MM.1S (cell line): ENCODE measurements at regions not wholly inside any gene's neighbourhood (a gene's known extent, or its start where the extent isn't known, plus 50 kb on each side); places are given as distances from the start of the nearest gene placed in this dataset.

Source experiments
- DNase-seq: peaks from one replicate; pipeline ENCODE4 v3.0.0-alpha.2; 2015
- H2AFZ ChIP-seq: fragments of 300-600 bp; sonication (generic); 2 replicates; pipeline ENCODE4 v1.6.0; 2016; ENCODE audit warnings: antibody characterized with exemption, low read length
- H3F3A ChIP-seq: fragments of 300-600 bp; sonication (generic); 2 replicates; pipeline ENCODE4 v1.6.1; 2016; ENCODE audit warnings: mild to moderate bottlenecking, antibody characterized with exemption, low read length, moderate library complexity, mixed read lengths; ENCODE audit not compliant: insufficient read depth
- H3K27ac ChIP-seq: fragments of 300-600 bp; sonication (generic); 2 replicates; pipeline ENCODE4 v1.5.1; 2016; ENCODE audit warnings: mild to moderate bottlenecking, low read length
- H3K27me3 ChIP-seq: fragments of 300-600 bp; sonication (generic); replicated peaks from 2 replicates; pipeline ENCODE4 v1.6.0; 2016; ENCODE audit warnings: low read length; ENCODE audit not compliant: insufficient read depth
- H3K36me3 ChIP-seq: fragments of 300-600 bp; sonication (generic); replicated peaks from 2 replicates; pipeline ENCODE4 v1.6.1; 2016; ENCODE audit warnings: mild to moderate bottlenecking, low read length, mixed read lengths; ENCODE audit not compliant: insufficient read depth
- H3K4me1 ChIP-seq: fragments of 300-600 bp; sonication (generic); 2 replicates; pipeline ENCODE4 v1.6.1; 2016; ENCODE audit warnings: low read length, mixed read lengths
- H3K4me2 ChIP-seq: fragments of 300-600 bp; sonication (generic); 2 replicates; pipeline ENCODE4 v1.6.0; 2016; ENCODE audit warnings: low read depth, low read length
- H3K4me3 ChIP-seq: fragments of 300-600 bp; sonication (generic); 2 replicates; pipeline ENCODE4 v1.5.1; 2016; ENCODE audit warnings: low read length, mixed read lengths
- H3K79me2 ChIP-seq: fragments of 300-600 bp; sonication (generic); 2 replicates; pipeline ENCODE4 v1.6.1; 2016; ENCODE audit warnings: mixed run types, low read length, mixed read lengths
- H3K9ac ChIP-seq: fragments of 300-600 bp; sonication (generic); 2 replicates; pipeline ENCODE4 v1.6.1; 2016; ENCODE audit warnings: low read length, mixed read lengths
- H3K9me2 ChIP-seq: fragments of 300-600 bp; sonication (generic); replicated peaks from 2 replicates; pipeline ENCODE4 v1.6.1; 2016; ENCODE audit warnings: mild to moderate bottlenecking, low read length, mixed read lengths; ENCODE audit not compliant: insufficient read depth
- H3K9me3 ChIP-seq: fragments of 300-600 bp; sonication (generic); replicated peaks from 2 replicates; pipeline ENCODE4 v1.6.1; 2016; ENCODE audit warnings: mild to moderate bottlenecking, low read length, mixed read lengths; ENCODE audit not compliant: insufficient read depth
- H4K20me1 ChIP-seq: fragments of 300-600 bp; sonication (generic); 2 replicates; pipeline ENCODE4 v1.6.1; 2016; ENCODE audit warnings: mild to moderate bottlenecking, low read length, moderate library complexity, mixed read lengths; ENCODE audit not compliant: insufficient read depth
- EZH2 ChIP-seq: fragments of 300-600 bp; sonication (generic); optimal IDR thresholded peaks from 2 replicates; pipeline ENCODE3; 2017; ENCODE audit warnings: low read depth, mild to moderate bottlenecking, antibody characterized with exemption, low read length, mixed read lengths
- EZH2phosphoT487 ChIP-seq: fragments of 300-600 bp; sonication (generic); IDR thresholded peaks from 2 replicates; pipeline ENCODE4 v1.6.1; 2018; ENCODE audit warnings: antibody characterized with exemption, low read length
- TF ChIP-seq, protein P1 (sequence below): fragments of 300-600 bp; sonication (generic); IDR thresholded peaks from 2 replicates; pipeline ENCODE4 v1.5.1; 2016; ENCODE audit warnings: antibody characterized with exemption, low read length, mixed read lengths

DNA sequence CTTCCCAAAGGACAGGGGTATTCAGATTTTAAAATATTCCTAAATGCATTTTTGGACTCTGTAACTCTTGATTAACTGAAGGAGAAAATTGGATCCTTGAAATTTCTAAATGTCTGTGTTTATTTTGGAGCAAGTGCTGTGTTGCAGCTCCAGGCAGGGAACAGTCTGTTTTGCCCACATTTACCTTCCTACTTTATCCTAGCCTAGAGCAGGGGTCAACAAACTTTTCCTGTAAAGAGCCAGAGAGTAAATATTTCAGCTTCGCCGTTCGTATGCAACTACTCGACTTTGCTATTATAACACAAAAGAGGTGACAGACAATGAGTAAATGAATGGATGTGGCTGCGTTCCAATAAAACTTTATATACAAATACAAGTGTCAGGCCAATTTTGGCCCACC lies 402.2 kb downstream of the GPATCH2 start:
- no peaks in the 10 kb centered on the region for H3F3A ChIP-seq

DNA sequence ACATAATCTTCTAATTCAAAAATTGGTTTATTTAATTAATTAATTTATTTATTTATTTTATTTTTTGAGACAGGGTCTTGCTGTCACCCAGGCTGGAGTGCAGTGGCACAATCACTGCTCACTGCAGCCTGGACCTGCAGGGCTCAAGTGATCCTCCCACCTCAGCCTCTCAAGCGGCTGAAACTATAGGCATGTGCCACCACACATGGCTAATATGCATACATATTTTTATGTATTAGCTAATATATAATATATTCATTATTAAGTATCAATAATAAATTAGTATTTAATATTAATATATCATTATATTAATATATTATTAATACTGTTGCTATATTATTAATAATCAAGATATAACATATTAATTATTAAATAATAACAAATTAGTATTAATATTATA lies 406.7 kb downstream of the GPATCH2 start:
- H4K20me1 ChIP-seq, result no peaks in the 10 kb centered on the region
- H3K4me1 ChIP-seq, result no peaks in the 10 kb centered on the region
- no peaks in the 10 kb centered on the region for H3K9me3 ChIP-seq
- H3K9ac ChIP-seq, result no peak overlapping the region
- no peak overlapping the region for H2AFZ ChIP-seq
- H3K4me3 ChIP-seq, result no peak overlapping the region
- no peaks in the 10 kb centered on the region for H3F3A ChIP-seq
- DNase-seq, result no peak
- H3K27me3 ChIP-seq, result no peaks in the 10 kb centered on the region
- no peak overlapping the region for H3K4me2 ChIP-seq
- no peaks in the 10 kb centered on the region for H3K36me3 ChIP-seq
- no peak overlapping the region for H3K27ac ChIP-seq
- TF ChIP-seq EZH2 (no peak), EZH2phosphoT487 (no peak)
- TF ChIP-seq, protein P1, sequence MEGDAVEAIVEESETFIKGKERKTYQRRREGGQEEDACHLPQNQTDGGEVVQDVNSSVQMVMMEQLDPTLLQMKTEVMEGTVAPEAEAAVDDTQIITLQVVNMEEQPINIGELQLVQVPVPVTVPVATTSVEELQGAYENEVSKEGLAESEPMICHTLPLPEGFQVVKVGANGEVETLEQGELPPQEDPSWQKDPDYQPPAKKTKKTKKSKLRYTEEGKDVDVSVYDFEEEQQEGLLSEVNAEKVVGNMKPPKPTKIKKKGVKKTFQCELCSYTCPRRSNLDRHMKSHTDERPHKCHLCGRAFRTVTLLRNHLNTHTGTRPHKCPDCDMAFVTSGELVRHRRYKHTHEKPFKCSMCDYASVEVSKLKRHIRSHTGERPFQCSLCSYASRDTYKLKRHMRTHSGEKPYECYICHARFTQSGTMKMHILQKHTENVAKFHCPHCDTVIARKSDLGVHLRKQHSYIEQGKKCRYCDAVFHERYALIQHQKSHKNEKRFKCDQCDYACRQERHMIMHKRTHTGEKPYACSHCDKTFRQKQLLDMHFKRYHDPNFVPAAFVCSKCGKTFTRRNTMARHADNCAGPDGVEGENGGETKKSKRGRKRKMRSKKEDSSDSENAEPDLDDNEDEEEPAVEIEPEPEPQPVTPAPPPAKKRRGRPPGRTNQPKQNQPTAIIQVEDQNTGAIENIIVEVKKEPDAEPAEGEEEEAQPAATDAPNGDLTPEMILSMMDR, result no peak
- no peaks in the 10 kb centered on the region for H3K9me2 ChIP-seq
- no peaks in the 10 kb centered on the region for H3K79me2 ChIP-seq

More for the DNA sequence above, 402.2 kb downstream of the GPATCH2 start:
- TF ChIP-seq EZH2phosphoT487 (no peak), EZH2 (no peak)
- TF ChIP-seq, protein P1, result no peak
- Histone ChIP-seq H3K9ac (no peak overlapping the region), H3K4me1 (no peaks in the 10 kb centered on the region), H3K9me2 (no peaks in the 10 kb centered on the region), H2AFZ (no peak overlapping the region), H3K27ac (no peak overlapping the region), H3K79me2 (no peaks in the 10 kb centered on the region), H3K36me3 (no peaks in the 10 kb centered on the region), H3K4me2 (no peak overlapping the region), H3K27me3 (no peaks in the 10 kb centered on the region), H3K4me3 (no peak overlapping the region), H3K9me3 (no peaks in the 10 kb centered on the region), H4K20me1 (no peaks in the 10 kb centered on the region)
- DNase-seq, result no peak

DNA sequence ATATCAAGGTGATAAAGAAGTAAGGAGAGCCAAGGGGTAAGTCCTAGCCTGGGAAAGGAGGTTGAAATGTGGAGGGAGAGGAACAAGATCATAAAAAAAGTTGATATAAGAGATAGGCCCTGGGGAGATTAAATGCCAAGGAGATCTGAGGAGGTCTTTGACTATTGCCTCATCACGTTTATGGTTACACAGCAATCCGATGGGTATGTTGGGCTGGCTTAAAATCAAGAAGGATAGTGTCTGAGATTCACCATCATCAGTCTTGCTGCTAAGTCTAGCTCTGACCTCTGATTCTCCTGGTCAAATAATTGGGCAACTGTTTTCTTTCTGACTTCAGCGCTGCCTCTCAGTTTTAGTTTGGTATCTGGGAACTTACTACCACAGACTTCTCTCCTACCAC lies 416.3 kb downstream of the GPATCH2 start:
- no peak for DNase-seq
- Histone ChIP-seq H4K20me1 (no peaks in the 10 kb centered on the region), H3K4me2 (no peak overlapping the region), H3K27ac (no peak overlapping the region), H3K27me3 (no peaks in the 10 kb centered on the region), H3K9me2 (no peaks in the 10 kb centered on the region), H3K9me3 (no peaks in the 10 kb centered on the region), H3F3A (no peaks in the 10 kb centered on the region), H3K79me2 (no peaks in the 10 kb centered on the region), H3K9ac (no peak overlapping the region), H3K4me1 (no peaks in the 10 kb centered on the region), H3K4me3 (no peak overlapping the region), H3K36me3 (no peaks in the 10 kb centered on the region), H2AFZ (no peak overlapping the region)
- TF ChIP-seq EZH2 (no peak), EZH2phosphoT487 (no peak)
- TF ChIP-seq, protein P1, result no peak
